K562 (cell line): ENCODE measurements at regions not wholly inside any gene's neighbourhood (a gene's known extent, or its start where the extent isn't known, plus 50 kb on each side); places are given as distances from the start of the nearest gene placed in this dataset.

Experiments
- ATAC-seq: fragments of 200-7000 bp; cut with Tn5 transposase; 3 replicates; pipeline ENCODE4 v1.9.1; 2020; ENCODE audit warnings: moderate library complexity
- BruUV-seq: library from RNA; stranded (reverse); fragments of 400-500 nt; replicated peaks from 2 replicates; lab custom pipeline; 2021; lab: Mats Ljungman, UMichigan
- CTCF ChIA-PET: fragments of 300-600 bp; formaldehyde crosslinking; extraction: SDS; loops from one replicate; lab custom pipeline; 2021; ENCODE audit warnings: low intra/inter-chr PET ratio; lab: Yijun Ruan, JAX
- POLR2A ChIA-PET: fragments of 300-600, 350-650 bp; sonication (Branson Sonifier 250); formaldehyde crosslinking; extraction: SDS; loops from one replicate; lab custom pipeline; 2021; ENCODE audit warnings: antibody characterized with exemption, inconsistent platforms; lab: Yijun Ruan, JAX
- DNase-seq, 4 experiments: peaks; one replicate each; pipeline versions ENCODE4 v3.0.0 to v3.0.0-alpha.2; 2011 to 2018; ENCODE audit warnings: low spot score in 3 of 4, mixed read lengths in 3 of 4; ENCODE audit errors: extremely low read depth in 1 of 4
- FAIRE-seq: peaks from 2 replicates; lab custom pipeline; 2011; peaks lifted over from hg19 to GRCh38; lab: Jason Lieb, UNC
- H2AFZ ChIP-seq: 2 replicates; pipeline ENCODE4 v1.6.0; 2011; ENCODE audit warnings: low read depth, low read length, control low read depth, inconsistent platforms
- H3K27ac ChIP-seq: fragments of 200-600 bp; 3 replicates; pipeline ENCODE4 v1.8.0; 2011; ENCODE audit warnings: low read depth, mild to moderate bottlenecking, control low read depth, inconsistent platforms, low read length, moderate library complexity, mixed read lengths; ENCODE audit errors: extremely low read depth
- H3K27me3 ChIP-seq, 2 experiments: fragments of 300-600 bp in 1 of 2; 2 replicates in 1 of 2; 3 replicates in 1 of 2; pipeline versions ENCODE4 v1.6.0 to v1.8.0; 2011; ENCODE audit warnings: inconsistent platforms in 2 of 2, low read length in 2 of 2, mild to moderate bottlenecking in 1 of 2, mixed read lengths in 1 of 2, moderate library complexity in 1 of 2; ENCODE audit not compliant: control insufficient read depth in 2 of 2, insufficient read depth in 2 of 2
- H3K36me3 ChIP-seq: fragments of 300-600 bp; 3 replicates; pipeline ENCODE4 v1.8.0; 2011; ENCODE audit warnings: mild to moderate bottlenecking, low read length, inconsistent platforms; ENCODE audit not compliant: control insufficient read depth, insufficient read depth
- H3K4me1 ChIP-seq, 2 experiments: fragments of 200-600 bp in 1 of 2; replicated peaks in 1 of 2; 2 replicates in 1 of 2; 3 replicates in 1 of 2; pipeline versions ENCODE4 v1.5.1 to v1.8.0; 2011; ENCODE audit warnings: inconsistent platforms in 2 of 2, low read length in 2 of 2, mild to moderate bottlenecking in 1 of 2, mixed read lengths in 1 of 2, moderate library complexity in 1 of 2; ENCODE audit not compliant: control insufficient read depth in 2 of 2, insufficient read depth in 2 of 2
- H3K4me2 ChIP-seq: 2 replicates; pipeline ENCODE4 v1.6.1; 2011; ENCODE audit warnings: low read length, control low read depth, inconsistent platforms, mixed read lengths; ENCODE audit not compliant: insufficient read depth
- H3K4me3 ChIP-seq: fragments of 200-600 bp; sonication (generic), shearing (Covaris generic); 2 replicates; pipeline ENCODE4 v1.5.1; 2016; ENCODE audit warnings: control low read depth, inconsistent platforms
- H3K79me2 ChIP-seq: fragments of 200-600 bp; 3 replicates; pipeline ENCODE4 v1.8.0; 2011; ENCODE audit warnings: low read length, inconsistent platforms; ENCODE audit not compliant: control insufficient read depth, insufficient read depth
- H3K9ac ChIP-seq, 2 experiments: 2 replicates each; pipeline versions ENCODE4 v1.6.0 to v1.6.1; 2011; ENCODE audit warnings: low read depth in 2 of 2, low read length in 2 of 2, control low read depth in 1 of 2, inconsistent platforms in 1 of 2, mild to moderate bottlenecking in 1 of 2, mixed read lengths in 1 of 2; ENCODE audit not compliant: insufficient read depth in 1 of 2
- H3K9me1 ChIP-seq: one replicate; pipeline ENCODE4 v1.6.0; 2011; ENCODE audit warnings: inconsistent platforms, mild to moderate bottlenecking, low read length, moderate library complexity; ENCODE audit not compliant: control insufficient read depth, insufficient read depth
- H3K9me3 ChIP-seq: replicated peaks from 2 replicates; pipeline ENCODE4 v1.5.1; 2011; ENCODE audit warnings: low read depth, low read length, inconsistent platforms; ENCODE audit not compliant: control insufficient read depth, insufficient read depth
- H4K20me1 ChIP-seq: replicated peaks from 2 replicates; pipeline ENCODE4 v1.6.1; 2011; ENCODE audit warnings: low read length, inconsistent platforms, mixed read lengths; ENCODE audit not compliant: control insufficient read depth, insufficient read depth
- FUS ChIP-seq: fragments of 200-400 bp; formaldehyde crosslinking; optimal IDR thresholded peaks from 2 replicates; pipeline ENCODE3; 2017; ENCODE audit warnings: low read depth, low read length
- HBP1 ChIP-seq: fragments of 450-650 bp; formaldehyde crosslinking; IDR thresholded peaks from 2 replicates; pipeline ENCODE4 v1.4.0; 2022; ENCODE audit warnings: missing genetic modification characterization
- HEY1 ChIP-seq: fragments of 250-450 bp; sonication (Bioruptor Pico); IDR thresholded peaks from 2 replicates; pipeline ENCODE4 v1.5.0; 2020; ENCODE audit warnings: mild to moderate bottlenecking, moderate library complexity, borderline replicate concordance
- MAFK ChIP-seq: IDR thresholded peaks from 2 replicates; pipeline ENCODE4 v1.6.1; 2011; ENCODE audit warnings: low read length, improper control_type of control experiment
- PBX2 ChIP-seq, 2 experiments: IDR thresholded peaks in 1 of 2; conservative IDR thresholded peaks in 1 of 2; 2 replicates each; pipeline ENCODE4 v1.6.1; 2016; ENCODE audit warnings: low read depth in 2 of 2, mild to moderate bottlenecking in 1 of 2, missing compliant biosample characterization in 1 of 2, missing genetic modification characterization in 1 of 2, moderate library complexity in 1 of 2
- SREBF1 ChIP-seq: fragments of 150-350 bp; IDR thresholded peaks from 2 replicates; pipeline ENCODE4 v1.6.1; 2014; ENCODE audit warnings: antibody characterized with exemption, low read depth, low read length, borderline replicate concordance
- SRF ChIP-seq, 2 experiments: fragments of 250-450, 450-650 bp in 1 of 2; sonication (Bioruptor Pico) in 1 of 2; sonication (generic) in 1 of 2; formaldehyde crosslinking; IDR thresholded peaks; 2 replicates each; pipeline versions ENCODE4 v1.5.0 to v1.5.1; 2020 to 2022; ENCODE audit warnings: mild to moderate bottlenecking in 1 of 2, missing genetic modification reagents in 1 of 2
- ZNF175 ChIP-seq: fragments of 200-800 bp; sonication (Bioruptor generic); IDR thresholded peaks from 2 replicates; pipeline ENCODE4 v1.6.1; 2016; ENCODE audit warnings: low read depth, mild to moderate bottlenecking, missing genetic modification characterization, missing compliant biosample characterization
- ZNF717 ChIP-seq: fragments of 250-450 bp; sonication (Bioruptor Pico); IDR thresholded peaks from 2 replicates; pipeline ENCODE4 v1.5.0; 2021
- WGBS: fragments of 100-300 bp; shearing (Covaris generic); methylation state at CpG from one replicate; pipeline ENCODE4 v1.1.6; 2016; ENCODE audit warnings: low coverage, mixed read lengths; ENCODE audit not compliant: insufficient coverage; ENCODE audit errors: missing lambda C conversion rate; 5-methylcytosine and 5-hydroxymethylcytosine counted together
- in situ Hi-C: fragments of 300-500 bp; cut with MboI; formaldehyde crosslinking; loops from 4 replicates; pipeline ENCODE4 v1.15.0; 2018; ENCODE audit warnings: inconsistent platforms, mixed read lengths
- intact Hi-C: fragments of 100-400 bp; cut with micrococcal nuclease; formaldehyde crosslinking; loops from 2 replicates; pipeline ENCODE4 v1.14.2; 2022

DNA sequence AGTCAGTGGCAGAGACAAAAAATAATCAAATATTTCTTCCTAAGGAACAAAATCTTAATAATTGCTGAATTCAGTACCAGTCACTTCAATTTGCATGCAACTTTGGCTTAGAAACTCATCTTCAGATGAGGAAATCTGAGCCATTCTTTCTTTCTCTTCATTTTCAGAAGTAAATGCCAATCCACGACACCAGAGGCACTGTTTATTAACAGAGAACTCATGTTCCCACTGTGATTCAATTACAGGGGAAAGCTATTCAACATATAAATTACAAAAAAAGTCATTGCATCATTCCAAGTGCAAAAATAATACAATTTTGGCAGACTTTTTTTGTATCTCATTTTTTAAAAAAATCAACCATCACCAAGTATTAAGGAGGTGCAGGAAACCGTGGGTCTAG is 816.1 kb upstream of the TMEM132C start:
- no peak for TF ChIP-seq ZNF175
- no peak for TF ChIP-seq SRF (CRISPR knock-in tag; IDR thresholded peaks at IDR 0.05)
- no peak for TF ChIP-seq FUS
- ChIA-PET POLR2A (no interaction called here), CTCF (no interaction called here)
- in situ Hi-C loops, result no loop called here
- H3K79me2 ChIP-seq, result no peaks in the 10 kb centered on the region
- H3K4me1 ChIP-seq, result no peaks in the 10 kb centered on the region
- no peak for DNase-seq
- no peak overlapping the region for H3K4me2 ChIP-seq
- no peak overlapping the region for H3K9ac ChIP-seq
- H3K27me3 ChIP-seq, result no peaks in the 10 kb centered on the region
- no peak for FAIRE-seq
- H4K20me1 ChIP-seq, result no peaks in the 10 kb centered on the region
- intact Hi-C loops, result no loop called here
- ATAC-seq, result no peak
- WGBS, result 0% methylated on average over 2 of the region's 2 CpGs
- H3K9me1 ChIP-seq, result no peaks in the 10 kb centered on the region
- no TSS peak for BruUV-seq
- no peak overlapping the region for H3K4me3 ChIP-seq
- H3K9me3 ChIP-seq, result no peaks in the 10 kb centered on the region
- H3K27ac ChIP-seq, result no peak overlapping the region
- H3K36me3 ChIP-seq, result no peaks in the 10 kb centered on the region
- no peak overlapping the region for H2AFZ ChIP-seq

DNA sequence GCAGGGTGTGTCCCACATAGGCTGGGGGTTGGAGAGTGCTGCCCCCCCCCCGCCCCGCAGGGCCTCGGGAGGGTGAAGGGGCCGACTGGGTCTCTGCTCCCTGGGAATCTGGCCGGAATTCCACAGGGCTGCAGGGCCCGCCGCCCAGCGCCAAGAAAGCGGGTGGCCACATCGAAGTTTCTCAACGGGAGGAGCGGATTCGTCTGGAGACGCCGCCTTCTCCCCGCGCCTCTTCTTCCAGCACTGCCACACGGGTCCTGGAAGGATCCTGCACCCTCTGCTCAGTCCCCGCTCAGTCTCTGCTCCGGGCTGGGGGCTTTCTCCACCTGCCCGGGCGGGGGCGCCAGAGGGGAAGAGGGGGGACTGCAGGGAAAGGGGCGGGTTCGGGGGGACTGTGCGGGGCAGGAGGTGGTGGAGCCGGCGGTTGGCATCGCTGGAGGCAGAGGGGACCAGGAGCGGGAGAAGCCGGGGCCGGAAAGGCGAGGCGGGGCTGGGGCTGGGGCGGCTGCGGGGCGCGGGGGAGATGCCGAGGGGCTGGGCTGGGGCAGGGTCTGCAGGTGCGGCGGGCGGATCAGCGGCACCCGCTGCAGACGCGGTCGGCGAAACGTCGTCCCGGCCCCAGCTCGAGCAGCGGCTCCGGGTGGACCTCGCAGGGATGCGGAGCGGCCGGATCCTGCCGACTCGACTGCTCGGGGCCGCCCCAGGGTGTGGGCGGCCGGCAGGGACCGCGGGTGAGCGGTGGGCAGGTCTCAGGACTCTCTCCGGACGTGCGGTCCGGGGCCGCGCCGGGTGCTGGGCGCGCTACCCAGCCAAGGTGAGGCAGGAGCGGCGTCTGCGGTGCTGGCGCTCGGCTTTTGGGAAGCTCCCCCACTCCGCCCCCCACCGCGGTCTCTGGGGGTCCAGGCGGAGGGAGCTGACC is 811.4 kb upstream of the TMEM132C start:
- in situ Hi-C loops (no loop called here), intact Hi-C loops (no loop called here)
- FAIRE-seq (no peak), ATAC-seq (no peak), DNase-seq (no peak)
- H3K36me3 ChIP-seq, result no peaks in the 10 kb centered on the region
- no peaks in the 10 kb centered on the region for H3K9me1 ChIP-seq
- no peaks in the 10 kb centered on the region for H4K20me1 ChIP-seq
- BruUV-seq, result no TSS peak
- H3K4me3 ChIP-seq, result no peak overlapping the region
- H3K4me2 ChIP-seq, result no peak overlapping the region
- ChIA-PET POLR2A (no interaction called here), CTCF (no interaction called here)
- no peaks in the 10 kb centered on the region for H3K79me2 ChIP-seq
- no peak for TF ChIP-seq MAFK
- TF ChIP-seq HBP1 (CRISPR knock-in tag), result no peak
- TF ChIP-seq SREBF1, result no peak
- TF ChIP-seq PBX2 (CRISPR knock-in tag; IDR thresholded peaks at IDR 0.05; ENCODE audit: low read depth), result no peak
- TF ChIP-seq PBX2 (tag; conservative IDR thresholded peaks at IDR 0.05; ENCODE audit: low read depth), result no peak
- no peak for TF ChIP-seq HEY1
- no peak for TF ChIP-seq ZNF717 (CRISPR knock-in tag)
- no peak overlapping the region for H3K27ac ChIP-seq
- H3K9ac ChIP-seq, result no peak overlapping the region
- no peaks in the 10 kb centered on the region for H3K9me3 ChIP-seq
- 6% methylated on average over 17 of the region's 85 CpGs for WGBS
- no peaks in the 10 kb centered on the region for H3K4me1 ChIP-seq
- H2AFZ ChIP-seq, result no peak overlapping the region
- H3K27me3 ChIP-seq, result no peaks in the 10 kb centered on the region
